Mesendoderm (in vitro differentiated cells): ENCODE measurements at regions not wholly inside any gene's neighbourhood (a gene's known extent, or its start where the extent isn't known, plus 50 kb on each side); places are given as distances from the start of the nearest gene placed in this dataset.

Source experiments
- DNase-seq: peaks from one replicate; pipeline ENCODE4 v3.0.0; 2013
- H2AK5ac ChIP-seq: 2 replicates; pipeline ENCODE4 v1.6.1; 2013; ENCODE audit warnings: low read length, inconsistent platforms
- H2BK120ac ChIP-seq: 2 replicates; pipeline ENCODE4 v1.6.1; 2013; ENCODE audit warnings: low read depth, mild to moderate bottlenecking, low read length, moderate library complexity, mixed read lengths
- H2BK15ac ChIP-seq: replicated peaks from 2 replicates; pipeline ENCODE4 v1.6.1; 2013; ENCODE audit warnings: low read depth, mild to moderate bottlenecking, moderate library complexity
- H2BK5ac ChIP-seq: 2 replicates; pipeline ENCODE4 v1.6.1; 2013; ENCODE audit warnings: low read length, inconsistent platforms
- H3K18ac ChIP-seq: 2 replicates; pipeline ENCODE4 v1.6.1; 2013; ENCODE audit warnings: mild to moderate bottlenecking, low read length, mixed read lengths
- H3K23ac ChIP-seq: one replicate; pipeline ENCODE4 v1.6.1; 2013; ENCODE audit warnings: low read length
- H3K27ac ChIP-seq: 2 replicates; pipeline ENCODE4 v1.5.1; 2013; ENCODE audit warnings: low read depth, mild to moderate bottlenecking, inconsistent platforms, low read length, moderate library complexity
- H3K27me3 ChIP-seq: 2 replicates; pipeline ENCODE4 v1.6.1; 2013; ENCODE audit warnings: low read length, control low read depth, mild to moderate bottlenecking, inconsistent platforms; ENCODE audit not compliant: insufficient read depth, poor library complexity
- H3K36me3 ChIP-seq: 2 replicates; pipeline ENCODE4 v1.6.1; 2013; ENCODE audit warnings: low read length, inconsistent platforms; ENCODE audit not compliant: control insufficient read depth, insufficient read depth
- H3K4ac ChIP-seq: one replicate; pipeline ENCODE4 v1.6.1; 2013; ENCODE audit warnings: low read depth, mild to moderate bottlenecking, low read length, moderate library complexity
- H3K4me1 ChIP-seq: 2 replicates; pipeline ENCODE4 v1.6.1; 2013; ENCODE audit warnings: low read depth, low read length, inconsistent platforms; ENCODE audit not compliant: control insufficient read depth
- H3K4me2 ChIP-seq: 2 replicates; pipeline ENCODE4 v1.6.1; 2013; ENCODE audit warnings: low read length
- H3K4me3 ChIP-seq: 2 replicates; pipeline ENCODE4 v1.5.1; 2013; ENCODE audit warnings: mild to moderate bottlenecking, low read length
- H3K56ac ChIP-seq: one replicate; pipeline ENCODE4 v1.6.1; 2013; ENCODE audit warnings: low read length
- H3K79me1 ChIP-seq: 2 replicates; pipeline ENCODE4 v1.6.1; 2013; ENCODE audit warnings: low read length, inconsistent platforms
- H3K79me2 ChIP-seq: 2 replicates; pipeline ENCODE4 v1.6.1; 2013; ENCODE audit warnings: mild to moderate bottlenecking, low read length; ENCODE audit not compliant: control insufficient read depth, insufficient read depth
- H3K9ac ChIP-seq: 2 replicates; pipeline ENCODE4 v1.6.1; 2013; ENCODE audit warnings: low read length, inconsistent platforms
- H4K5ac ChIP-seq: one replicate; pipeline ENCODE4 v1.6.1; 2013; ENCODE audit warnings: low read length
- H4K8ac ChIP-seq: one replicate; pipeline ENCODE4 v1.6.1; 2013; ENCODE audit warnings: low read depth, mild to moderate bottlenecking, control low read depth, low read length, moderate library complexity
- WGBS: extraction: QIAGEN DNeasy Blood & Tissue Kit; methylation state at CpG from one replicate; pipeline ENCODE4 v1.1.7; 2013; ENCODE audit warnings: low lambda C conversion rate, missing lambda C conversion rate; ENCODE audit not compliant: insufficient coverage; ENCODE audit errors: extremely low coverage; 5-methylcytosine and 5-hydroxymethylcytosine counted together

DNA sequence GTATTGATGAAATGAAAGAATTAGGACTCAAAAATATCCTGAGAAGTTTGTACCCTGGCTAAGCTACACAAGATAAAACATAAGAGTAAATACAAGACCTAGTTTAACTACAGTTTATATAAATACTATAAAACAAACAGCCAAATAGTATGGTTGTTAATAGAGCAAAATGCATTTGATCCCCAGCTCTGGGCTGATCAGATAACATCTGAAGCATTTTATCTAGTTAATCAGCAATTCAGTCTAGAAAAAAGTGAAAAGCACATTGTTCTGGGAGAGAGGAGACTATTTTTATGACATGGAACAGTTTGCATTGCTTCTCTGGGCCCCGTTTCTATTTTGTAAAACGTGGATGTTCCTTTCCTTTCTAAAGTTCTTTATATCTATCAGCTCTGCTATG is 139.6 kb upstream of the RORB start:
- no peaks in the 10 kb centered on the region for H3K27me3 ChIP-seq
- H3K79me1 ChIP-seq, result no peaks in the 10 kb centered on the region
- no peaks in the 10 kb centered on the region for H3K36me3 ChIP-seq
- no peak overlapping the region for H4K5ac ChIP-seq
- no peak overlapping the region for H3K23ac ChIP-seq
- no peak overlapping the region for H4K8ac ChIP-seq
- no peak overlapping the region for H3K9ac ChIP-seq
- no peak overlapping the region for H2BK120ac ChIP-seq
- no peaks in the 10 kb centered on the region for H3K4me1 ChIP-seq
- no peak overlapping the region for H2BK15ac ChIP-seq
- WGBS, result no CpG with 5 or more reads among the region's 2 CpGs
- H3K56ac ChIP-seq, result no peak overlapping the region
- H3K4me3 ChIP-seq, result no peak overlapping the region
- no peak for DNase-seq
- H2BK5ac ChIP-seq, result no peak overlapping the region
- no peak overlapping the region for H3K4ac ChIP-seq
- no peak overlapping the region for H2AK5ac ChIP-seq
- no peaks in the 10 kb centered on the region for H3K79me2 ChIP-seq
- H3K18ac ChIP-seq, result no peak overlapping the region
- no peak overlapping the region for H3K27ac ChIP-seq
- no peak overlapping the region for H3K4me2 ChIP-seq

DNA sequence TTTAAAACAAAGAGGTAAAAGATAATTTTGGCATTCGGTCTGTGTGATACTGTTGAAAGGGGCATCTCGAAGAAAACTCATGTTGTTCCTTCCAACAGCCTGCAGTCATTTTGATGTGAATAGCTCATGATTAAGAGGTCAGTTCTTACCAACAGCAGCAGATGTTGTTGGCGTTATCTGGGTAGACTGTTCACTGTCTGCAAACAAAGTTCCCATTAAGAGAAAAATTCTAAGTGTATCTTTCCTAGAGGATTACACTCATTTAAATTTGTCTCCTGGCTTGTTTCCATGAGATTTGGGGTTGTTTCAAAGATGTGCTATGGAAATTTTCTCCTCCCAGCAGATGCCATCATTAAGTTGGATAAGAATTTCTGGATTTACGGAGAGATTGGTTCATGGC is 138.2 kb upstream of the RORB start:
- Histone ChIP-seq H3K4me3 (no peak overlapping the region), H3K4me2 (no peak overlapping the region), H2BK5ac (no peak overlapping the region), H3K4me1 (no peaks in the 10 kb centered on the region), H3K79me1 (no peaks in the 10 kb centered on the region), H3K4ac (no peak overlapping the region), H3K23ac (no peak overlapping the region), H4K5ac (no peak overlapping the region), H2BK120ac (no peak overlapping the region), H3K36me3 (no peaks in the 10 kb centered on the region), H3K27ac (no peak overlapping the region), H3K27me3 (no peaks in the 10 kb centered on the region), H3K18ac (no peak overlapping the region), H2AK5ac (no peak overlapping the region), H3K9ac (no peak overlapping the region), H3K56ac (no peak overlapping the region), H3K79me2 (no peaks in the 10 kb centered on the region), H4K8ac (no peak overlapping the region), H2BK15ac (no peak overlapping the region)
- DNase-seq, result no peak
- no CpG with 5 or more reads among the region's 4 CpGs for WGBS

DNA sequence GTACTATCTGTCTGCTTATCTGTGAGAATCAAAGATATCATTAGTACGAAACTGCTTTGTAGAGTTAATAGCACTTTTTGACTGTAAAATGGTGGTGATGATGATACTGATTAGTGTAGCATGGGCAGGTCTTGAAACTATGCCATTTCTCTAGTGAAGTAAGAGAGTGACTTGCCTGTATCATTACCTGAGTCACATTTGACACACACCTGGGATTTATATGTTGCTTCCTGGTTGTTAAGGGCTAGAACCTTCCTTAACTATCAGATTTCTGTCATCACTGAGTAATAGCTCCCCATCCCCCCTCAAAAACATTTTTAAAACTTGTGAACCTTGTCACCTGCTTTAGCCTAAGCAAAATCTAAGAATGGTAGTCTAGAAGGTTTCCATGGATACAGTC is 135.6 kb upstream of the RORB start:
- WGBS, result no CpG with 5 or more reads among the region's 1 CpG

DNA sequence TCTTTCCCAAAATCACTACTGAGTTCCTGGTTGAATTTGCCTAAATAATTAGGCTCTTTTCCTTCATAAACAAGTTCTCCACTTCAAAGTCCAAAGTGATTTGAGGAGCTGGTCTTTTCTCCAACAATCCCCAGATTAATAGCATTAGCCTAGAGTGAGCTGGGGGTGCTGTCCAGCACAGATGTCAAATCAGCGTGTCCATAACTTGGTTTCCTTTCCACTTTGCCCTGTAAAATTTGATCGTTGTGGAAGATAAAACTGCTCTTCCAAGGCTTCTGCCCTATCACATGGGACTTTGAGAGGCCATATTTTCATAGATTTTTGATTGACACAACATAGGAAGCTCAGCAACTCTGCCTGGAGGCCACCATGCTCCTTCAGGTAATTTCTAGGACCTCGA is 134.7 kb upstream of the RORB start:
- Histone ChIP-seq H3K18ac (no peak overlapping the region), H3K36me3 (no peaks in the 10 kb centered on the region), H3K79me1 (no peaks in the 10 kb centered on the region), H2BK120ac (no peak overlapping the region), H4K8ac (no peak overlapping the region), H3K4me2 (no peak overlapping the region), H3K27me3 (no peaks in the 10 kb centered on the region), H3K27ac (no peak overlapping the region), H4K5ac (no peak overlapping the region), H3K56ac (no peak overlapping the region), H3K23ac (no peak overlapping the region), H2BK15ac (no peak overlapping the region), H2BK5ac (no peak overlapping the region), H3K4me3 (no peak overlapping the region), H3K4ac (no peak overlapping the region), H3K4me1 (no peaks in the 10 kb centered on the region), H2AK5ac (no peak overlapping the region), H3K9ac (no peak overlapping the region), H3K79me2 (no peaks in the 10 kb centered on the region)
- no CpG with 5 or more reads among the region's 3 CpGs for WGBS
- DNase-seq, result no peak

More for the DNA sequence above, 135.6 kb upstream of the RORB start:
- Histone ChIP-seq H3K18ac (no peak overlapping the region), H3K4me1 (no peaks in the 10 kb centered on the region), H4K5ac (no peak overlapping the region), H3K4ac (no peak overlapping the region), H3K27me3 (no peaks in the 10 kb centered on the region), H3K23ac (no peak overlapping the region), H3K79me1 (no peaks in the 10 kb centered on the region), H2BK5ac (no peak overlapping the region), H3K36me3 (no peaks in the 10 kb centered on the region), H2BK120ac (no peak overlapping the region), H3K27ac (no peak overlapping the region), H3K4me3 (no peak overlapping the region), H3K4me2 (no peak overlapping the region), H3K79me2 (no peaks in the 10 kb centered on the region), H2AK5ac (no peak overlapping the region), H3K9ac (no peak overlapping the region), H2BK15ac (no peak overlapping the region), H4K8ac (no peak overlapping the region), H3K56ac (no peak overlapping the region)
- no peak for DNase-seq

DNA sequence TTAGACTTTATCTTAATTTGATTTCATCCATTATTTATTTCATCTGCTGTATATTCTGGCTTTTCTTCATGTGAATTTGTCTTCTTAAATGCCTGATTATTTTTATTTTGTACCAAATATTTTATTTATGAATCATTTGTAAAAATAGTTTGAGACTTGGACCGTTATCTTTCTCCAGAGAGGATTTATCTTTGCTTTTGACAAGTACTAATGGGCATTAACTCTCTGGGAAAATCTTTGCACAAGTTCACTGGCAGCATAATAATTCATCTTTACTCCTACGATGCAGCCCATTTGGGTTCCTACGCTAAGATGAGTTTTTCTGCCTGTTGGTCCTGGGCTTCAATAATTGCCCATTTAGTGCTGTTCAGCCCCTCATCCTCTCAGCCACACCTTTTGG is 131.0 kb upstream of the RORB start:
- Histone ChIP-seq H3K4me3 (no peak overlapping the region), H3K27me3 (no peaks in the 10 kb centered on the region), H3K56ac (no peak overlapping the region), H2BK120ac (no peak overlapping the region), H3K79me2 (no peaks in the 10 kb centered on the region), H3K36me3 (no peaks in the 10 kb centered on the region), H3K23ac (no peak overlapping the region), H2BK5ac (no peak overlapping the region), H4K8ac (no peak overlapping the region), H2BK15ac (no peak overlapping the region), H3K4ac (no peak overlapping the region), H2AK5ac (no peak overlapping the region), H3K9ac (no peak overlapping the region), H4K5ac (no peak overlapping the region), H3K4me2 (no peak overlapping the region), H3K18ac (no peak overlapping the region), H3K4me1 (no peaks in the 10 kb centered on the region), H3K27ac (no peak overlapping the region), H3K79me1 (no peaks in the 10 kb centered on the region)
- no CpG with 5 or more reads among the region's 3 CpGs for WGBS
- DNase-seq, result no peak

DNA sequence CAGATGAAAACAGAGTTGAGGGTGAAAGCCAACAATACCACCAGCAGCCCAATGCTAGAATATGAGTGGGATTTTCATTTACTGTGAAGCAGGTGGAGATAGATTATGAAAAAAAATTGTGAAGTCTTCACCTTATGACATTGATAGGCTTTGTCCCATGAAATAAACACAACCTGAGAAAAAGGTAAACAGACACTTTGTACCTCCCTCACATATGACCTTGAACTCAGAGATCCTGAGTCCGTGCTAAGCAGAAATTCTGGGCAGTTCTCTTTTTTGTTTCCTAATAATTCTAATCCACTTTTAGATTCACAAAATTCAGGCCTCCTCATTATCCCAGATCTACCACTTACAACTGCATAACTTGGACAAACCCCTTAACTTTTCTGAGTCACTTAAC is 127.3 kb upstream of the RORB start:
- Histone ChIP-seq H3K4me2 (no peak overlapping the region), H4K8ac (no peak overlapping the region), H3K4ac (no peak overlapping the region), H4K5ac (no peak overlapping the region), H3K56ac (no peak overlapping the region), H2BK120ac (no peak overlapping the region), H3K9ac (no peak overlapping the region), H3K23ac (no peak overlapping the region), H3K79me1 (no peaks in the 10 kb centered on the region), H2BK15ac (no peak overlapping the region), H3K27me3 (no peaks in the 10 kb centered on the region), H3K4me3 (no peak overlapping the region), H3K4me1 (no peaks in the 10 kb centered on the region), H2AK5ac (no peak overlapping the region), H3K27ac (no peak overlapping the region), H3K18ac (no peak overlapping the region), H3K36me3 (no peaks in the 10 kb centered on the region), H3K79me2 (no peaks in the 10 kb centered on the region), H2BK5ac (no peak overlapping the region)
- no peak for DNase-seq
- no CpG with 5 or more reads among the region's 1 CpG for WGBS
